HG03159 (cell line): ENCODE measurements at regions not wholly inside any gene's neighbourhood (a gene's known extent, or its start where the extent isn't known, plus 50 kb on each side); places are given as distances from the start of the nearest gene placed in this dataset.

ENCODE experiments used
- ATAC-seq: cut with Tn5 transposase; IDR thresholded peaks from one replicate; pipeline ENCODE4 v1.9.1; 2021; ENCODE audit warnings: mild to moderate bottlenecking, moderate library complexity; ENCODE audit not compliant: unreplicated experiment

GRCh38 chr1:4944072-4944471 lies 289.7 kb downstream of the AJAP1 start:
- no peak for ATAC-seq

GRCh38 chr1:4939266-4939665 lies 284.9 kb downstream of the AJAP1 start:
- ATAC-seq, result no peak

DNA sequence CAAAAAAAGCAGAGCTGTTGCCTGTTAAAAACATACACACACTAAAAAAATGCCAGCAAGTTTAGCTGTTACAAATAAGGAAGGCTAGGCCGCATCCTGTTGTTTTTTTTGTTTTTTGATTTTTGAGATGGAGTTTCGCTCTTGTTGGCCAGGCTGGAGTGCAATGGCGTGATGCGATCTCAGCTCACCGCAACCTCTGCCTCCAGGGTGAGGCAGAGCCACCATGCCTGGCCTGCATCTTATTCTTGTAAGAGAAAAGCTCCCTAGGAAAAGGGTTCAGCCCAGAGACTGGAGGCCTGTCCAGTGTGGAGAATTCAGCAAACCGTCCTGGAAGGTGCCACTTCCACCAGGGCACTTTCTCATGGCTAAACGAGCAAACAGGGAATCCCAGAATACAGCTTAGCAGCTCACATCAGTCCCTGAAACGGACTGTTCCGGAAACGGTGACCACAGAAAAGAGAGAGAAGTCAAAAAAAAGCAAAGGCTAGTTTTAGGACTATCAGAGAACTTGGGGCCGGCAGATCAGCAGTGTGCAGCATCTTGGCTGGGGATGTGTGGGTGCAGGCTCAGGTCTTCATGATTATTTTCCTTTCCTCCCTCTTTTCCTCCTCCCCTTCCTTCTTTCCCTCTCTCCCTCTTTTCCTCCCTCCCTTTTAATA lies 283.6 kb downstream of the AJAP1 start:
- no peak for ATAC-seq

GRCh38 chr1:4935807-4936206 lies 281.4 kb downstream of the AJAP1 start:
- no peak for ATAC-seq

GRCh38 chr1:4933232-4933631 lies 278.8 kb downstream of the AJAP1 start:
- ATAC-seq, result no peak

DNA sequence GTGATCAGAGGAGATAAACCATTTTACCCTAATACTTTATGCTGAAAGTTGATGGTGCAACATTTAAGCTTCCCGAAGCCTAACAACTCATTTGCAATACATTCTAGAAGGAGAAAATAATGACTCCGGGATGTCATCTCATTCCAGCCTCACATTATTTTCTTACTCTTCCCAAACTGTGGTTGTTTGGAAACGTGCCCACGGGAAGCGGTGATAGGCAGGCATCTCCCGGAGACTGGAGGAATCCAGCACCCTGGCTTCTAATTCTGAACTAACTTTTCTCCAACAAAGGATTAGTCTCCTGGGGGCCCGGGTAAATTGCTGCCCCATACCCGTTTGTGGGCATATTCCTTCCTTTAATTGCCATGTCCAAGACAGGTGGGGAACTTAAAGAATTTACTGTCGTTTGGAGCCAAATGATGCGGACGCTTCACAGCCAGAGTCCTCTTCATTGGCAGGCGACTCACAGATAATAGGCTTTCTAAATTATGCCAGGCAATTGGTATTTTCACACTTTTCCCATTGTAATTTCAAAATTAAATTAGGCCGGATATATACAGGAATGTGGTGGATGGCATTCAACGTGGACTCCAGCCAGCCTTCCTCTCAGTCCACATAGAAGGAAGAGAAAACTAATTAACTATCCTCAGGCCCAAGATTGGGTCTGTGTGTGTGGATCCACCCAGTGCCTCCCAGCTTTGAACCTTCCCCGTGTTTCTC lies 278.1 kb downstream of the AJAP1 start:
- ATAC-seq, result no peak

GRCh38 chr1:4931486-4931885 lies 277.1 kb downstream of the AJAP1 start:
- ATAC-seq, result no peak

DNA sequence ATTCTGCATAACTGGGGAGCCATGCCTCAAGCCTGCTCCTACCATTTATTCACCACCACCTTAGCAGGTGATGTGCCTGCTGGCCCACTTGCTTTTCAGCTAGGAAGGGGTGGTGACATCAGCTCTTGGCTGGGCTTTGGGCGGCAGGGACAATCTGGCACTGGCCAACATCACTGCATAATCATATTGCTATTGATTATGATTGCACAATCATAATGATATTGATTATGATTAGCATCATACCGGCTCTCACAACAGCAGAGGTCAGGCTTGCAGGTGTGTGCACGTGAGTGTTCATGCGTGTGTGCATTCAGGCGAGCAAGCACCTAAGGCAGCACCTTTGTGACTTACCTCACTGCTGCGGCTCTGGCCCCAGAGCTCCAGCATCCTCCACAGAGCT lies 273.8 kb downstream of the AJAP1 start:
- ATAC-seq, result no peak

DNA sequence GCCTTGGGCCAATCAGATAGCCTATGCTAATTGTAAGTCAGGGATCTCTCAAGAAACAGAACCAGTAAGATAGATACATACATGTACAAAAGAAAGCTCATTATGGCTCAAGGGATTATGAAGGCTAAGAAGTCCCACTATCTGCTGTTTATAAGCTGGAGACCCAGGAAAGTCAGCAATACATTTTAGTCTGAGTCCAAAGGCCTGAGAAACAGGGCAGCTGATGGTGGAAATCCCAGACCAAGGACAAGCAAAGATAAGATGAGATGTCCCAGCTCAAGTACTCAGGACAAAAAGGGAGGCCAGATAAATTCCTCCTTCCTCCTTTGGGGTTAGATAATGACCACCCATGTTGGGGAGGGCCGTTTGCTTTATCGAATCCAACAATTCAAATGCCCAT lies 269.9 kb downstream of the AJAP1 start:
- ATAC-seq, result no peak

DNA sequence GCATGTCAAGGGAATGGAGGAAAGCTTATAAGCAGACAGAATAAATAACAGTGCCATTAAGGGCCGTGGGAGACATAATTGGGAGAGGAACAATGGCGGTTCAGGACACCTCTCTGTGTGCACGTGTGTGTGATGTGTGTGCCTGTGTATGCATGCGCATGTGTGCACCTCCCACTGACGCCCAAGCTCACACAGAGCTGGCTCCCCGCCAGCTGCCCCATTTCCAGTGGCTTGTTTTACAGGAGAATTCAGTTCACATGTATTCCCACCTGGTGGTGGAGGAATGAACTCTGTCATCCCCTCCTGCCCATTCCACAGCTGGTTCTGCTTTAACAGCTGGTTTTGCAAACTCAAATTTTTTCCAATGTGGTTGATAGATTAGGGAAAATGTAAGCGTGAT lies 262.2 kb downstream of the AJAP1 start:
- ATAC-seq, result no peak

- no peak for ATAC-seq
Observed at GRCh38 chr1:4915154-4915553, 260.7 kb downstream of the AJAP1 start.

- no peak for ATAC-seq
Observed at GRCh38 chr1:4908486-4908885, 254.1 kb downstream of the AJAP1 start.

DNA sequence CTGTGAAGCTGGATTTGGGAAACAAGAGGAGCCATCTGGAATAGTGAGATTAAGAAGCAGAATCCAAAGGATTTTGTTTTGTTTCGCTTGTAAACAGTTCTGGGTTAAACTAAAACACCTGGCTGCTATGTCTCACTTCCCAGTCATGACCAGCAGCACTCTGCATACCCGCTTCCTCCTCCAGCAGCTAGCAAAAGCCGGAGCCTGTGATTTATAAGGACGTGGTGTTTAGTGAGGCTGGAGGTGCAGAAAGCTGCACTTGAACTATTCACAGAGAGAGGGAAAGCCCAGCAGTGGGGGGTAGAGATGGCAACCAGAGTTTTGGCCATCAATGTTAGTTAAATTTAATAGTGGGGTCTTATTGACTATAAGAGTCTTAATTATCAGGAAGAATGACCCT lies 240.2 kb downstream of the AJAP1 start:
- no peak for ATAC-seq

- no peak for ATAC-seq
Observed at GRCh38 chr1:4880626-4881025, 226.2 kb downstream of the AJAP1 start.

DNA sequence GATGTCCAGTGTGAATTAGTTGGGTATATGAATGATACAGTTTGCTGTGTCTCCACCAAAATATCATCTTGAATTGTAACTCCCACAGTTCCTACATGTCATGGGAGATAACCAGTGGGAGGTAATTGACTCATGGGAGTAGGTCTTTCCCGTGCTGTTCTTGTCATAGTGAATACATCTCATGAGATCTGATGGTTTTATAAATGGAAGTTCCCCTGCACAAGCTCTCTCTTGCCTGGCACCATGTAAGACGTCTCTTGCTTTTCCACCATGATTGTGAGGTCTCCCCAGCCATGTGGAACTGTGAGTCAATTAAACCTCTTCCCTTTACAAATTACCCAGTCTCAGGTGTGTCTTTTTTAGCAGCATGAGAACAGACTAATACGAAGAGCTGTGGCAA lies 223.0 kb downstream of the AJAP1 start:
- no peak for ATAC-seq

DNA sequence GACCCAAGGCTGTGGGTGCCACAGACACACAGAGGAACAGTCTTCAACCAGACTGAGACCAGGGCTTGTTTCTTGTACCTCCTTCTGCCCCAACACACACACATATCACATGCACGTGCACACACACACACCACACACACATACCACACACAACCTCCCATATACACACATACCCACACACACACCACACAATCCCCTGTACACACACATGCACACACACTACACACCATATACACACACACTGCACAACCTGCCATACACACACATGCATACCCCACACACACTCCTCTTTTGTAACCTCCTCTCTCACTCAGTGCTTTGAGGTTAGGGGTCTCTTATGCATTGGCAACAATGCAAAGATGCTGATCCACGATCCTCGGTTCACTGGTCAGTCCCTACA lies 217.0 kb downstream of the AJAP1 start:
- no peak for ATAC-seq

- ATAC-seq, result no peak
Observed at GRCh38 chr1:4868521-4868920, 214.1 kb downstream of the AJAP1 start.

- no peak for ATAC-seq
Observed at GRCh38 chr1:4856396-4856795, 202.0 kb downstream of the AJAP1 start.

DNA sequence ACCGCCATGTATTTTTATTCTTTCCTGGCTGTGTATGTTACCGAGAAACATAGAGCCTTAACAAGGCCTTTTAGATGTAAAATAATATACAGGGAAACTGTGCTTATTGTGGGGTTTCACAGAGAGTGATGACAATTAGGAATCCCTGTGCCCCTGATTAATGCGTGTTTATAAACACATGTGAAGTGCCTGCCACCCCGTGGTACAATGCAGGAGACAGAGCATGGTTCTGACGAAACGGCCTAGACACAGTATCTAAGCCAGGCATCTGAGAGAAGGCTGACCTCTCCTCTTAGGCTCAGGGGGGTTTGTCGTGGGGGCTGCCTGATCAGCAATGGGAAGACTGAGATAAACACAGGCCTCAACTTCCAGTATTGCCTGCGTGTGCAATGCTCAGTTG lies 200.0 kb downstream of the AJAP1 start:
- ATAC-seq, result no peak

DNA sequence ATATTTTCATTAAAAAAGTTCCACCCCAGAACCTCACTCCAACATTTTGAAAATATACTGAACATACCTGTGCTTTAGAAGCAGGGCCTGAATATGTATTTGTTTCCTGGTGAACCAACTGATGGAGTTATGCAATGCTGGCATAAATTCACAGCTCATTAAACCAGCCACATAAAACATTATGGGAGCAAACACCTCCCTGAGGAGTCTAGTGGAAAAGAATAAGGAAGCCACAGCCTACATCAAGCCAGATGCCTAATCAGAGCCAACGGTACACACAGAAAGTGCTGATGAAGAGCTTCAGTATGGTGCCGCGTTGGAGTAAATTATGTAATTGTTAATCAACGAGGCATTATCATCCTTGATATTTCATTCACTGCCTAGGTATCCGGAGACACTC lies 199.5 kb downstream of the AJAP1 start:
- no peak for ATAC-seq

DNA sequence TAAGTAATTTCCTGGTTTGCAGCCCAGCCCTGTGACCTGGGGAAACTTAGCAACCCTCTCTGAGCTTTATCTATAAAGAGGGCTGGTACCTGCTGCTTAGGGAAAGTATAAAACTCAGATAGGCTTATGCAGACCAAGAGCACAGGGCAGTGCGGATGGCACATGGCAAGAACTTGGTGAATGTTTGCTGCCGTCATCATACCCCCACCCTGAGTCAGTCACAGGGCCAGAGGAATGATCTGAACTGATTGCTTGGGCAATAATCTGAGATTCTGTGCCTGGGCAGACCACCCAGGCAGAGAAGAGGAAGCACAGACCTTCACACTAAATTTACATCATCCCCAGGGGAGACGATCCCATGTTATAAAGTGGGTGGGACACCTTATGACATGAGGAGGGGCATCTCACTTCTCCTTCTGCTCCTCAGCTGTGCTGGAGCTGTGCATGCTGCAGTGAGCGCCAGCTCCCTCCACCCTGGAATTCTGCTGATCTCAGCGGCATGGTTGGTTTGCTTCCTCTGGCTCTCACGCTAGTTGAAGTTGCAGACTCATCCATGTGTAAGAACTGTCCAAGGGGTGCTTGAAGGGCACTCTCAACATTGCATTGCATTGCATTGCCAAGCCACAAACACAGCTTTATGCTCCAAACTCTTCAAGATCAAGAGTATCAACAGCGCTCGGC lies 197.1 kb downstream of the AJAP1 start:
- no peak for ATAC-seq

DNA sequence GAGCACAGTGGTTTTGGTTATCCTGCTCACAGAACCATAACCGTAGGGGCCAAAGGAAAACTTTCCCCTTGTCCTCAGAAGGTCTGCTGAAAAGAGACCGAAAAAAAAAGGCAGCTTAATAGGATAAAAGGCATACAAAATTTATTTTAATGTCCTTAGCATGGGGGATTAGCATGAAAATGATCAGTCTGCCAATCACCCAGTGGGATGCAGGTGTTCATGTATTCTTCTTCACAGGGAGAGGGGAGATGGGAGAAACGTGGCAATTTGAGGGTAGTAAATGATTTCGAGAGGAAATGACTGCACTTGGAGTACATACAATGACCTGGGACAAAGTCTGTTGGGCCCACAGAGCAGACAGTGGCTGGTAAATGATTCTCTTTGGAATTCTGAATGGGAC lies 194.0 kb downstream of the AJAP1 start:
- no peak for ATAC-seq
